GM21360 (cell line): ENCODE measurements at regions not wholly inside any gene's neighbourhood (a gene's known extent, or its start where the extent isn't known, plus 50 kb on each side); places are given as distances from the start of the nearest gene placed in this dataset.

ENCODE experiments used
- ATAC-seq: cut with Tn5 transposase; IDR thresholded peaks from one replicate; pipeline ENCODE4 v1.9.1; 2021; ENCODE audit warnings: mild to moderate bottlenecking, moderate library complexity; ENCODE audit not compliant: unreplicated experiment

- no peak for ATAC-seq
These were observed 90.1 kb upstream of the PIK3CG start for GRCh38 chr7:106774768-106775551.

- no peak for ATAC-seq
These were observed 89.5 kb upstream of the PIK3CG start for GRCh38 chr7:106775552-106775936.

- ATAC-seq: no peak
These were observed 89.0 kb upstream of the PIK3CG start for GRCh38 chr7:106775975-106776607.

- no peak for ATAC-seq
These were observed 88.3 kb upstream of the PIK3CG start for GRCh38 chr7:106776618-106777347.

GRCh38 chr7:106777674-106778299 lies 87.3 kb upstream of the PIK3CG start:
- no peak for ATAC-seq

GRCh38 chr7:106778656-106779250 lies 86.3 kb upstream of the PIK3CG start:
- no peak for ATAC-seq

- no peak for ATAC-seq
These were observed 85.2 kb upstream of the PIK3CG start for GRCh38 chr7:106779877-106780276.

GRCh38 chr7:106781007-106781406 lies 84.1 kb upstream of the PIK3CG start:
- no peak for ATAC-seq

- ATAC-seq: no peak
These were observed 83.1 kb upstream of the PIK3CG start for GRCh38 chr7:106781828-106782544.

- ATAC-seq: no peak
These were observed 81.8 kb upstream of the PIK3CG start for GRCh38 chr7:106783286-106783685.

- ATAC-seq: no peak
These were observed 76.4 kb upstream of the PIK3CG start for GRCh38 chr7:106788637-106789036.

- no peak for ATAC-seq
These were observed 73.6 kb upstream of the PIK3CG start for GRCh38 chr7:106791526-106791925.

- ATAC-seq: no peak
These were observed 72.7 kb upstream of the PIK3CG start for GRCh38 chr7:106792233-106792926.

- no peak for ATAC-seq
These were observed 71.8 kb upstream of the PIK3CG start for GRCh38 chr7:106793015-106793975.

- ATAC-seq: no peak
These were observed 70.6 kb upstream of the PIK3CG start for GRCh38 chr7:106794276-106795083.

GRCh38 chr7:106795084-106795876 lies 69.8 kb upstream of the PIK3CG start:
- ATAC-seq: no peak

- ATAC-seq: no peak
These were observed 69.2 kb upstream of the PIK3CG start for GRCh38 chr7:106795877-106796231.
